H9 (cell line): ENCODE measurements at regions not wholly inside any gene's neighbourhood (a gene's known extent, or its start where the extent isn't known, plus 50 kb on each side); places are given as distances from the start of the nearest gene placed in this dataset.

Source experiments
- DNase-seq: peaks from one replicate; pipeline ENCODE4 v3.0.0-alpha.2; 2017
- H2AFZ ChIP-seq: one replicate; pipeline ENCODE4 v1.6.1; 2013; ENCODE audit warnings: mild to moderate bottlenecking, low read length, control low read depth, moderate library complexity
- H2AK5ac ChIP-seq: 2 replicates; pipeline ENCODE4 v1.6.1; 2013; ENCODE audit warnings: low read length, control low read depth, mixed read lengths; ENCODE audit not compliant: insufficient read length
- H2BK120ac ChIP-seq: one replicate; pipeline ENCODE4 v1.6.1; 2013; ENCODE audit warnings: low read depth, mild to moderate bottlenecking, low read length, control low read depth, inconsistent platforms; ENCODE audit not compliant: poor library complexity, severe bottlenecking
- H2BK12ac ChIP-seq: 2 replicates; pipeline ENCODE4 v1.6.1; 2013; ENCODE audit warnings: low read length, control low read depth, mixed read lengths, low read depth; ENCODE audit not compliant: insufficient read length
- H2BK15ac ChIP-seq: 2 replicates; pipeline ENCODE4 v1.6.1; 2013; ENCODE audit warnings: low read depth, low read length, control low read depth
- H2BK20ac ChIP-seq: one replicate; pipeline ENCODE4 v1.6.1; 2013; ENCODE audit warnings: low read depth, mild to moderate bottlenecking, low read length, control low read depth, inconsistent platforms; ENCODE audit not compliant: poor library complexity, severe bottlenecking
- H2BK5ac ChIP-seq: 2 replicates; pipeline ENCODE4 v1.6.1; 2013; ENCODE audit warnings: low read length, control low read depth, mixed read lengths; ENCODE audit not compliant: insufficient read length
- H3K14ac ChIP-seq: 2 replicates; pipeline ENCODE4 v1.6.1; 2013; ENCODE audit warnings: low read length, control low read depth; ENCODE audit not compliant: insufficient read depth
- H3K18ac ChIP-seq: 2 replicates; pipeline ENCODE4 v1.6.1; 2013; ENCODE audit warnings: low read depth, mild to moderate bottlenecking, mixed read lengths, low read length, control low read depth; ENCODE audit not compliant: insufficient read length
- H3K23ac ChIP-seq: 2 replicates; pipeline ENCODE4 v1.6.1; 2013; ENCODE audit warnings: low read length, control low read depth, mixed read lengths, low read depth; ENCODE audit not compliant: insufficient read length
- H3K23me2 ChIP-seq: 2 replicates; pipeline ENCODE4 v1.6.1; 2013; ENCODE audit warnings: low read depth, mild to moderate bottlenecking, mixed read lengths, low read length, control low read depth; ENCODE audit not compliant: insufficient read length, poor library complexity, severe bottlenecking
- H3K27ac ChIP-seq: 2 replicates; pipeline ENCODE4 v1.5.1; 2013; ENCODE audit warnings: low read length, control low read depth, mixed read lengths, low read depth; ENCODE audit not compliant: insufficient read length
- H3K27me3 ChIP-seq: 2 replicates; pipeline ENCODE4 v1.6.1; 2013; ENCODE audit warnings: low read length, control low read depth, inconsistent platforms; ENCODE audit not compliant: insufficient read depth
- H3K4ac ChIP-seq: 2 replicates; pipeline ENCODE4 v1.6.1; 2013; ENCODE audit warnings: low read depth, mild to moderate bottlenecking, control low read depth, inconsistent platforms, low read length, moderate library complexity
- H3K4me1 ChIP-seq: 2 replicates; pipeline ENCODE4 v1.6.1; 2013; ENCODE audit warnings: low read length, control low read depth, inconsistent platforms; ENCODE audit not compliant: insufficient read depth
- H3K4me2 ChIP-seq: 2 replicates; pipeline ENCODE4 v1.6.1; 2013; ENCODE audit warnings: low read length, control low read depth, mixed read lengths; ENCODE audit not compliant: insufficient read length, insufficient read depth
- H3K56ac ChIP-seq: 2 replicates; pipeline ENCODE4 v1.6.1; 2013; ENCODE audit warnings: low read depth, mild to moderate bottlenecking, mixed read lengths, low read length, control low read depth; ENCODE audit not compliant: insufficient read length
- H3K79me1 ChIP-seq: 2 replicates; pipeline ENCODE4 v1.6.1; 2013; ENCODE audit warnings: low read depth, mild to moderate bottlenecking, moderate library complexity, low read length, control low read depth, inconsistent platforms; ENCODE audit not compliant: insufficient read depth, poor library complexity, severe bottlenecking
- H3K79me2 ChIP-seq: 2 replicates; pipeline ENCODE4 v1.6.1; 2013; ENCODE audit warnings: low read length, control low read depth, inconsistent platforms; ENCODE audit not compliant: insufficient read depth
- H3K9ac ChIP-seq: 2 replicates; pipeline ENCODE4 v1.6.1; 2013; ENCODE audit warnings: low read length, control low read depth, mixed read lengths; ENCODE audit not compliant: insufficient read length; ENCODE audit errors: extremely low read depth
- H3K9me3 ChIP-seq: one replicate; pipeline ENCODE4 v1.6.1; 2013; ENCODE audit warnings: low read depth, low read length, inconsistent platforms; ENCODE audit not compliant: control insufficient read depth
- H3T11ph ChIP-seq: one replicate; pipeline ENCODE4 v1.6.1; 2013; ENCODE audit warnings: mild to moderate bottlenecking, low read length, control low read depth, inconsistent platforms
- H4K20me1 ChIP-seq: one replicate; pipeline ENCODE4 v1.6.1; 2013; ENCODE audit not compliant: control insufficient read depth, insufficient read length, insufficient read depth
- H4K5ac ChIP-seq: 2 replicates; pipeline ENCODE4 v1.6.1; 2013; ENCODE audit warnings: low read depth, mild to moderate bottlenecking, mixed read lengths, low read length, control low read depth; ENCODE audit not compliant: insufficient read length
- H4K8ac ChIP-seq: replicated peaks from 2 replicates; pipeline ENCODE4 v1.6.1; 2013; ENCODE audit warnings: low read length, control low read depth, mixed read lengths, low read depth; ENCODE audit not compliant: insufficient read length
- H4K91ac ChIP-seq: 2 replicates; pipeline ENCODE4 v1.6.1; 2013; ENCODE audit warnings: low read depth, mild to moderate bottlenecking, moderate library complexity, mixed read lengths, low read length, control low read depth; ENCODE audit not compliant: insufficient read length
- H3K27ac Mint-ChIP-seq, 3 experiments: 2 replicates in 2 of 3; 3 replicates in 1 of 3; pipeline ENCODE4 v1.8.0; 2020 to 2021; ENCODE audit warnings: mixed read lengths in 3 of 3, mild to moderate bottlenecking in 1 of 3, moderate library complexity in 1 of 3
- H3K27me3 Mint-ChIP-seq: 2 replicates; pipeline ENCODE4 v1.8.0; 2021; ENCODE audit warnings: low read depth, mild to moderate bottlenecking, moderate library complexity, mixed read lengths
- H3K36me3 Mint-ChIP-seq, 3 experiments: 2 replicates in 2 of 3; 3 replicates in 1 of 3; pipeline ENCODE4 v1.8.0; 2020 to 2021; ENCODE audit warnings: low read depth in 3 of 3, mixed read lengths in 3 of 3; ENCODE audit not compliant: insufficient read depth in 1 of 3
- H3K4me1 Mint-ChIP-seq, 2 experiments: 2 replicates each; pipeline ENCODE4 v1.8.0; 2020; ENCODE audit warnings: mixed read lengths in 2 of 2
- H3K4me3 Mint-ChIP-seq, 2 experiments: 2 replicates in 1 of 2; 3 replicates in 1 of 2; pipeline ENCODE4 v1.8.0; 2020 to 2021; ENCODE audit warnings: mild to moderate bottlenecking in 2 of 2, mixed read lengths in 2 of 2, moderate library complexity in 1 of 2
- H3K9me3 Mint-ChIP-seq, 2 experiments: 2 replicates in 1 of 2; 3 replicates in 1 of 2; pipeline ENCODE4 v1.8.0; 2020; ENCODE audit warnings: mild to moderate bottlenecking in 2 of 2, mixed read lengths in 2 of 2, moderate library complexity in 1 of 2
- CTCF ChIP-seq: fragments of 200-600 bp; sonication (generic); conservative IDR thresholded peaks from 3 replicates; pipeline ENCODE4 v1.8.0; 2021; ENCODE audit warnings: antibody characterized with exemption, mild to moderate bottlenecking
- WGBS: extraction: QIAGEN DNeasy Blood & Tissue Kit; methylation state at CpG from one replicate; pipeline ENCODE4 v1.1.7; 2013; ENCODE audit warnings: missing lambda C conversion rate, low lambda C conversion rate, mixed read lengths; ENCODE audit not compliant: insufficient read length; ENCODE audit errors: extremely low coverage; 5-methylcytosine and 5-hydroxymethylcytosine counted together

DNA sequence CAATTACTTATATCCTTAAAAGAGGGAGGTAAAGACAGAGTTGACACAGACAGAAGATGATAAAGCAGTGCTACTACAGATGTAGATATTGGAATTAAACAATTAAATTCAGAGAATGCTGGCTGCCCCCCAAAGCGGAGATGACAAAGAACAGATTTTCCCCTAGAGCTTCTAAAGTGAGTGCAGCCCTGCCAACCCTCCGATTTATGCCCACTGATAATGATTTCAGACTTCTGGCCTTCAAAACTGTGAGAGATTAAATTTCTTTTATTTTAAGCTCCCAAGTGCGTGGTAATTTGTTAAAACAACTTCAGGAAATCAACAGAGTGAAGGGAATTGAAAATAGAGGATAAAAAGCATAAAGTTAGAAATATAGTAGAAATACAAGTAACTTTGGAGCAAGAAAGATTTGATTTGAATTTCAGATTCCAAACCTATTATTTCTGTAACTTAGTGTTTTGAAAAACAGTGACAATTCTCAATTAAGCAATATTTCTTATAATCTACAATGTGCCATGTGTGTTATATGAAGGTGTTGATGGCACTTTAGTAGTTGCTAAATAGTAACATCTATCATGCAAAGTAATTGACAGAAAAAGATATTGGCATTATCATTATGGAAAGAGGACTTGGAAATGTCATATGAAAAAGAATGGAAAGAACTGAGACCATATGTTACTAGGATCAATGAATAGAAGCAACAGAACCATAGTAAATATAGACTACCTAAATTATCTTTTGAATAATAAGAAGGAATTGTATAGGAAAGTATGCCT, 946.4 kb upstream of the PTPRD start:
- Histone ChIP-seq H3K4me2 (no peak overlapping the region), H3K18ac (no peak overlapping the region), H3K79me1 (no peaks in the 10 kb centered on the region), H2AK5ac (no peak overlapping the region), H4K91ac (no peak overlapping the region), H3K27me3 (no peaks in the 10 kb centered on the region), H2BK5ac (no peak overlapping the region), H4K20me1 (no peaks in the 10 kb centered on the region), H3K9ac (no peak overlapping the region), H3K23me2 (no peaks in the 10 kb centered on the region), H2BK20ac (no peak overlapping the region), H3K9me3 (no peaks in the 10 kb centered on the region), H3K4me1 (no peaks in the 10 kb centered on the region), H2BK120ac (no peak overlapping the region), H3K56ac (no peak overlapping the region), H3K14ac (no peak overlapping the region), H3T11ph (no peak overlapping the region), H4K5ac (no peak overlapping the region), H3K27ac (no peak overlapping the region), H2BK12ac (no peak overlapping the region), H3K23ac (no peak overlapping the region), H2BK15ac (no peak overlapping the region), H3K4ac (no peak overlapping the region), H3K79me2 (no peaks in the 10 kb centered on the region), H4K8ac (no peak overlapping the region), H2AFZ (no peak overlapping the region)
- Mint-ChIP-seq H3K27me3 (no peaks in the 10 kb centered on the region), H3K4me1 (no peaks in the 10 kb centered on the region), H3K27ac (no peak overlapping the region), H3K36me3 (no peaks in the 10 kb centered on the region), H3K4me3 (no peak overlapping the region), H3K9me3 (peaks cover 4% of the 10 kb centered on the region in 2 experiments; a peak in 3 of 5 replicates)
- no CpG with 5 or more reads among the region's 3 CpGs for WGBS
- no peak for DNase-seq
- no peak for TF ChIP-seq CTCF
